Ectodermal cell (in vitro differentiated cells): ENCODE measurements at regions not wholly inside any gene's neighbourhood (a gene's known extent, or its start where the extent isn't known, plus 50 kb on each side); places are given as distances from the start of the nearest gene placed in this dataset.

ENCODE experiments used
- H3K27ac ChIP-seq: 2 replicates; pipeline ENCODE4 v1.7.0; 2013; ENCODE audit warnings: mild to moderate bottlenecking, low read depth, low read length; ENCODE audit not compliant: insufficient read depth, poor library complexity, severe bottlenecking
- H3K27me3 ChIP-seq: 2 replicates; pipeline ENCODE4 v1.7.0; 2013; ENCODE audit warnings: mild to moderate bottlenecking, low read length; ENCODE audit not compliant: insufficient read depth, control insufficient read depth, poor library complexity, severe bottlenecking
- H3K36me3 ChIP-seq: one replicate; pipeline ENCODE4 v1.7.0; 2013; ENCODE audit warnings: low read length; ENCODE audit not compliant: control insufficient read depth, insufficient read depth
- H3K4me1 ChIP-seq: one replicate; pipeline ENCODE4 v1.7.0; 2013; ENCODE audit warnings: low read length; ENCODE audit not compliant: control insufficient read depth, insufficient read depth
- H3K4me3 ChIP-seq: 2 replicates; pipeline ENCODE4 v1.7.0; 2013; ENCODE audit warnings: low read depth, low read length, control low read depth; ENCODE audit not compliant: insufficient read depth
- H3K9me3 ChIP-seq: 2 replicates; pipeline ENCODE4 v1.7.0; 2013; ENCODE audit warnings: mild to moderate bottlenecking, low read length, moderate library complexity; ENCODE audit not compliant: control insufficient read depth
- WGBS, 2 experiments: methylation state at CpG; one replicate each; pipeline ENCODE4 v1.1.7; 2013; ENCODE audit warnings: missing lambda C conversion rate in 2 of 2; 5-methylcytosine and 5-hydroxymethylcytosine counted together

- no peaks in the 10 kb centered on the region for H3K27me3 ChIP-seq
- no peak overlapping the region for H3K4me3 ChIP-seq
- H3K9me3 ChIP-seq = no peaks in the 10 kb centered on the region
- WGBS, 2 experiments = 91 to 94% methylated on average over 8 of the region's 8 CpGs
- H3K27ac ChIP-seq = no peak overlapping the region
- no peaks in the 10 kb centered on the region for H3K36me3 ChIP-seq
- H3K4me1 ChIP-seq = peaks cover 27% of the 10 kb centered on the region
These were observed 146.6 kb downstream of the IRF8 start for GRCh38 chr16:86045591-86045971.

- H3K36me3 ChIP-seq = no peaks in the 10 kb centered on the region
- H3K9me3 ChIP-seq = no peaks in the 10 kb centered on the region
- 78 to 85% methylated on average over 6 of the region's 6 CpGs for WGBS, 2 experiments
- no peak overlapping the region for H3K27ac ChIP-seq
- H3K4me3 ChIP-seq = no peak overlapping the region
- no peaks in the 10 kb centered on the region for H3K27me3 ChIP-seq
- H3K4me1 ChIP-seq = peaks cover 27% of the 10 kb centered on the region
These were observed 147.1 kb downstream of the IRF8 start for GRCh38 chr16:86046026-86046425.

DNA sequence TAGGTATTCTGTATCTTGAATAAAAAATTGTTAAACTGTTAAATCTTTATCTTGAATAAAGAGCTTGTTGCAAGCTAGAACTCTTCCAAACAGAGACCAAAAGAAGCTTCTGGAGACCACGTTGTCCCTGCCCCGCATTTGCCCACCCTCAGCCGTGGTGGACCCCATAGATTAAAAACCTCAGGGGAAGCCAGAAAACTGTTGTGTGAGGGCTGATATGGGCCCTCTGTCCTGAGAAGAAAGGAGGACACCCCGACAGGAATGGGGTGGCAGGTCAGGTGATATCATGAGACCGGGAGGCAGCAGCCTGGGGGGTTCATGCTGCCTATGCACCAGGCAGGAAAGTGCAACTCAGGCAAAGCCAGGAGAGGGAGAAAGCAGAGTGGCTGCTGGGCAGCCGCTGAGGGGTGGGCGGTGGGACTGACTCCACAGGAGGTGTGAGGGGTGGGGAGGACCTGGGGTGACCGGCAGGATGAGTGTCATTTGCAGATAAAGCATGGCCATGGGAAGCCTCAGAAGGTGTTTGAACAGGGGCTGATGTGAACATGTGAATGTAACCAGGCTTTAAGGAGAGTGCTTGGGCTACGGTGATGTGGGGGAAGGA, 147.8 kb downstream of the IRF8 start:
- 59 to 63% methylated on average over 9 of the region's 9 CpGs for WGBS, 2 experiments
- peaks cover 27% of the 10 kb centered on the region for H3K4me1 ChIP-seq
- H3K27me3 ChIP-seq = no peaks in the 10 kb centered on the region
- H3K9me3 ChIP-seq = no peaks in the 10 kb centered on the region
- no peak overlapping the region for H3K27ac ChIP-seq
- no peak overlapping the region for H3K4me3 ChIP-seq
- no peaks in the 10 kb centered on the region for H3K36me3 ChIP-seq

DNA sequence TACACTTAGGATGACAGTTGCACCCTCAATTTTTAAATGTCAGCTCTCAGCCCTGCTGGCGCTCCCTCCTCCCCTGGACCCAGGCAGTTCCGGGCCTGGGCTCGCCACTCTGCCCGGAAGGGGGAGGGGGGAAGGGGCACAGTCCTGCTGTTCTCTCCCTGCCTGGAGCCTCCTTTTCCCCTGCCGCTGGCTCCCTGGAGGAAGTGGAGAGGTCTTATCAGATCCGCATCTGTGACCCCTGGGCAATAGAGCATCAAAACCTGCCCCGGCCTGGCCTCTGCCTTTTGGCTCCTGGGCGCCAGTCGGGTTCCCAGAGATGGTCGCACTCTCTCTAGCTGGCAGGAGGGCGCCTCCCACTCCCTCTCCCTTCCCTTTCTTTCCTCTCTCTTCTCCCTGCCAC, 149.3 kb downstream of the IRF8 start:
- Histone ChIP-seq H3K4me3 (no peak overlapping the region), H3K27me3 (no peaks in the 10 kb centered on the region), H3K27ac (no peak overlapping the region), H3K9me3 (no peaks in the 10 kb centered on the region), H3K36me3 (no peaks in the 10 kb centered on the region), H3K4me1 (peaks cover 22% of the 10 kb centered on the region)
- WGBS, 2 experiments = 45 to 56% methylated on average over 11 of the region's 11 CpGs

DNA sequence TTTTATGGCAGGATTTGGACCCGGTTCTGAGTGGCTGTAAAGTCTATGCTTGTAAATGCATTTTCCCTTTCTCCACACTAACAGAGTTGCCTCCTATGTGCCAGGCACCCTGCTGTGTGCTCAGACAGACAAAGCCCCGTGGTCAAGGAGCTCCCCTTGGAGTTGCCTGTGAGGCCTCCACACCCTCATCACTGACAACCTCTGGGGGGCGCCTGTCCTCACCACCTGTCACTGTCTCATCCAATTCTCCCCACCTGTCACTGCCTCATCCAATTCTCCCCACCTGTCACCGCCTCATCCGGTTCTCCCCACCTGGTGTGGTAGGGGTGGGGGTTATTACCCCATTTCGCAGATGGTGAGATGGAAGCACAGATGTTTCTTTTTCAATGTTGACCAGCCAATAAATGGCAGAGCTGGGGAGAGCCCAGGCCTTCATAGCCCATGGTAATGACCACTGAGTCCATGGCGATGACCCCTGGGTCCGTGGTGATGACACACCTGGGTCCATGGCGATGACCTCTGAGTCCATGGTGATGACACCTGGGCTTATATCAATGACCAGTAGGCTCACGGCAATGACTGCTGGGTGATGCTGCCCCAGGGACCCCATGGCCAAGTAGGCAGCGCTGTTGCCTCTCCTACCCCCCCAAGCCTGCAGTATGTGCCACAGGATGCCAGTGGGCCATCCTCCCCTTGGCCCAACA, 150.1 kb downstream of the IRF8 start:
- H3K4me1 ChIP-seq = peaks cover 22% of the 10 kb centered on the region
- H3K9me3 ChIP-seq = no peaks in the 10 kb centered on the region
- H3K27me3 ChIP-seq = no peaks in the 10 kb centered on the region
- WGBS, 2 experiments = 80 to 85% methylated on average over 11 of the region's 11 CpGs
- no peak overlapping the region for H3K4me3 ChIP-seq
- no peaks in the 10 kb centered on the region for H3K36me3 ChIP-seq
- H3K27ac ChIP-seq = no peak overlapping the region

GRCh38 chr16:86049641-86050040, 150.7 kb downstream of the IRF8 start:
- H3K27ac ChIP-seq = no peak overlapping the region
- no peak overlapping the region for H3K4me3 ChIP-seq
- H3K9me3 ChIP-seq = no peaks in the 10 kb centered on the region
- H3K4me1 ChIP-seq = peaks cover 22% of the 10 kb centered on the region
- H3K27me3 ChIP-seq = no peaks in the 10 kb centered on the region
- WGBS, 2 experiments = 94% methylated on average over 10 of the region's 10 CpGs
- no peaks in the 10 kb centered on the region for H3K36me3 ChIP-seq

DNA sequence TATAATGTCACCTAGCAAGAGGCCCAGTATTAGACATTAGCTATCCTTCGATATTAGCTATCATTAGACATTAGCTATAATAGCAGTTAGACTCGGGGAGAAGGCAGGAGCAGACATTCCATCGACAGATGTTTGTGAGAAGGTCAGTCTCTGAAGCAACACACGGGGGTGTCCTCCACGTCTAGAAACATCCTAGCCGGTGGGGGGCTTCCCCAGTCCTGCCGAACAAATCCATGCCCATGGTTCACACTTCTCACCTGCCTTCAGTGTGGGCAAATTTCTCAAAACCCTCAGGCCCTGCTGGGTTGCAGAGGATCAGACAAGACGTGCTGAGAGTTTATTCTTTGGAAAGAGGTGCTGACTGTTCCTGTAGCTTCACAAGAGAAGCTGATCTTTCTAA, 151.1 kb downstream of the IRF8 start:
- Histone ChIP-seq H3K9me3 (no peaks in the 10 kb centered on the region), H3K4me3 (no peak overlapping the region), H3K27me3 (no peaks in the 10 kb centered on the region), H3K27ac (no peak overlapping the region), H3K36me3 (no peaks in the 10 kb centered on the region), H3K4me1 (peaks cover 22% of the 10 kb centered on the region)
- 89% methylated on average over 8 of the region's 8 CpGs for WGBS, 2 experiments

DNA sequence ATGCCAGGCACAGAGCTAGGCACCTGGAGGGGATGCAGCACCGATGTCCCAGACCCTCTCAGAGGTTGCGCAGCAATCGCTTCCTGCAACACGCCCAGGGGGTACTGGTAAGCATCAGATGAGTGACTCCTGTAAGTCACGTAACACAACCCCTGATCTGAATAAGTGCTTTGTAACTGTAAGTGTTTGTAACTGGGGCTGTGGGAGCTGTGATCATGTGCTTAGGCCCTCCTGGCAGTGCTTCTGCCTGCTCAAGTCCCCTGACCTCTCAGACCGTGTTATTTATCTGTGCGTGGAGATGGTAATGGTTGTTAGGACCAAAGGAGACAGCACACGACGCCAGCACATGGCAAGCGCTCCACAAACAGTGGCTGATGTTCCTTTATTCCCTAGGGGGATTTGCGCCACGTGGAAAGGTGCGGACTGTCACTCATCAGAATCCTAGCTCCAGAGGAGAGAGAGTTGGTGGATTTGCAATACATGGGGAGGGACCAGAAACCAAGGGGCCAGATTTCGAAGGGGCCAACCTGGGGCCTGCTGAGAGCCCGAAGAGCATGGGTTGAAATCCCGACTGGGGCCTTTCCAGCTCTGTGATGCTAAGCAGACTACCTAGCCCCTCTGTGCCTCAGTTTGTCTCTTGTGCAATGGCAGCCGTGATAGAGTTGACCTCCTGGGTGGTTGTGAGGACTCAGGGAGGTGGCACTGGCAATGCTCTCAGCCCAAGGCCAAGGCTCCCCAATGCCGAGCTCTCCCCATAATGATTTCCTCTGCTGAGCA, 151.8 kb downstream of the IRF8 start:
- no peaks in the 10 kb centered on the region for H3K36me3 ChIP-seq
- 92% methylated on average over 18 of the region's 18 CpGs for WGBS, 2 experiments
- no peaks in the 10 kb centered on the region for H3K9me3 ChIP-seq
- H3K27ac ChIP-seq = no peak overlapping the region
- H3K27me3 ChIP-seq = no peaks in the 10 kb centered on the region
- H3K4me1 ChIP-seq = peaks cover 21% of the 10 kb centered on the region
- H3K4me3 ChIP-seq = no peak overlapping the region

DNA sequence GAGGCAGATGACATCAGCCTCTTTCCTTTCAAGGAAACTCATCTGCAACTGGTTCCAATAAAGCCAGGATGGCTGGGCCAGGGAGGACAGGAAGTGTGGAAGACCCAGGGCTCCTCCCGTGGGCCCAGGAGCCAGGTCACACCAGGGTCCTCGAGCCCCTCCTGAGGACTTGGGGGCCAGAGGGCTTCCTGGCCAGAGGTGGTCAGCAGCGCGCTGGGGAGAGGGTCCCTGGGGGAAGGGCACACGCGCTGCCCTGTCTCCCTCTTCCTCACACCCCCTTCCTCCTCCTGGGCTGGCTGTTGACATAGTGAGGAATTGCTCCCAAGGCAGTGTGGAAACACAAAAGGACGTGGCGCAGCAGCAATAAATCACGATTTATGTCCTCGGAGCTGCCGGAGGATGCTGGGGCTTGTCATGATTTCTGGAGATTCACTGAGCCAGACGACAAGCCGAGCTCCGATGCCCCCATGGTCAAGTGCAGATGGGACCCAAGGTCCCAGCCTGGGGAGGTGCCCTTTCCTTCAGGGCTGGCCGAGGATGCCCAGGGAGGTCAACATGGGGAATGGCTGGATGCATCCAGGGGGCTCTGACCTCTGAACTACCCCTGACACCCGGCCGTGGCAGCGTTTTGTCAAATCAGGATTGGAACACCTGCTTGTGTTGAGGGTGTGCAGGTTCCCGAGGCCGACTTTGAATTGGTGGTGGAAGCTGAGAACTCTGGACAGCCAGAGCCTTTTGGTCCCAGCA, 152.6 kb downstream of the IRF8 start:
- Histone ChIP-seq H3K36me3 (no peaks in the 10 kb centered on the region), H3K27me3 (no peaks in the 10 kb centered on the region), H3K4me3 (no peak overlapping the region), H3K27ac (no peak overlapping the region), H3K9me3 (no peaks in the 10 kb centered on the region), H3K4me1 (peaks cover 13% of the 10 kb centered on the region)
- WGBS, 2 experiments = 88 to 90% methylated on average over 20 of the region's 20 CpGs
